K562 (cell line): ENCODE measurements at regions not wholly inside any gene's neighbourhood (a gene's known extent, or its start where the extent isn't known, plus 50 kb on each side); places are given as distances from the start of the nearest gene placed in this dataset.

ENCODE experiments used
- ATAC-seq: fragments of 200-7000 bp; cut with Tn5 transposase; 3 replicates; pipeline ENCODE4 v1.9.1; 2020; ENCODE audit warnings: moderate library complexity
- BruUV-seq: library from RNA; stranded (reverse); fragments of 400-500 nt; replicated peaks from 2 replicates; lab custom pipeline; 2021; lab: Mats Ljungman, UMichigan
- CTCF ChIA-PET: fragments of 300-600 bp; formaldehyde crosslinking; extraction: SDS; loops from one replicate; lab custom pipeline; 2021; ENCODE audit warnings: low intra/inter-chr PET ratio; lab: Yijun Ruan, JAX
- POLR2A ChIA-PET: fragments of 300-600, 350-650 bp; sonication (Branson Sonifier 250); formaldehyde crosslinking; extraction: SDS; loops from one replicate; lab custom pipeline; 2021; ENCODE audit warnings: antibody characterized with exemption, inconsistent platforms; lab: Yijun Ruan, JAX
- DNase-seq, 4 experiments: peaks; one replicate each; pipeline versions ENCODE4 v3.0.0 to v3.0.0-alpha.2; 2011 to 2018; ENCODE audit warnings: low spot score in 3 of 4, mixed read lengths in 3 of 4; ENCODE audit errors: extremely low read depth in 1 of 4
- FAIRE-seq: peaks from 2 replicates; lab custom pipeline; 2011; peaks lifted over from hg19 to GRCh38; lab: Jason Lieb, UNC
- H2AFZ ChIP-seq: 2 replicates; pipeline ENCODE4 v1.6.0; 2011; ENCODE audit warnings: low read depth, low read length, control low read depth, inconsistent platforms
- H3K27ac ChIP-seq: fragments of 200-600 bp; 3 replicates; pipeline ENCODE4 v1.8.0; 2011; ENCODE audit warnings: low read depth, mild to moderate bottlenecking, control low read depth, inconsistent platforms, low read length, moderate library complexity, mixed read lengths; ENCODE audit errors: extremely low read depth
- H3K27me3 ChIP-seq, 2 experiments: fragments of 300-600 bp in 1 of 2; 2 replicates in 1 of 2; 3 replicates in 1 of 2; pipeline versions ENCODE4 v1.6.0 to v1.8.0; 2011; ENCODE audit warnings: inconsistent platforms in 2 of 2, low read length in 2 of 2, mild to moderate bottlenecking in 1 of 2, mixed read lengths in 1 of 2, moderate library complexity in 1 of 2; ENCODE audit not compliant: control insufficient read depth in 2 of 2, insufficient read depth in 2 of 2
- H3K36me3 ChIP-seq: fragments of 300-600 bp; 3 replicates; pipeline ENCODE4 v1.8.0; 2011; ENCODE audit warnings: mild to moderate bottlenecking, low read length, inconsistent platforms; ENCODE audit not compliant: control insufficient read depth, insufficient read depth
- H3K4me1 ChIP-seq, 2 experiments: fragments of 200-600 bp in 1 of 2; replicated peaks in 1 of 2; 2 replicates in 1 of 2; 3 replicates in 1 of 2; pipeline versions ENCODE4 v1.5.1 to v1.8.0; 2011; ENCODE audit warnings: inconsistent platforms in 2 of 2, low read length in 2 of 2, mild to moderate bottlenecking in 1 of 2, mixed read lengths in 1 of 2, moderate library complexity in 1 of 2; ENCODE audit not compliant: control insufficient read depth in 2 of 2, insufficient read depth in 2 of 2
- H3K4me2 ChIP-seq: 2 replicates; pipeline ENCODE4 v1.6.1; 2011; ENCODE audit warnings: low read length, control low read depth, inconsistent platforms, mixed read lengths; ENCODE audit not compliant: insufficient read depth
- H3K4me3 ChIP-seq: fragments of 200-600 bp; sonication (generic), shearing (Covaris generic); 2 replicates; pipeline ENCODE4 v1.5.1; 2016; ENCODE audit warnings: control low read depth, inconsistent platforms
- H3K79me2 ChIP-seq: fragments of 200-600 bp; 3 replicates; pipeline ENCODE4 v1.8.0; 2011; ENCODE audit warnings: low read length, inconsistent platforms; ENCODE audit not compliant: control insufficient read depth, insufficient read depth
- H3K9ac ChIP-seq, 2 experiments: 2 replicates each; pipeline versions ENCODE4 v1.6.0 to v1.6.1; 2011; ENCODE audit warnings: low read depth in 2 of 2, low read length in 2 of 2, control low read depth in 1 of 2, inconsistent platforms in 1 of 2, mild to moderate bottlenecking in 1 of 2, mixed read lengths in 1 of 2; ENCODE audit not compliant: insufficient read depth in 1 of 2
- H3K9me1 ChIP-seq: one replicate; pipeline ENCODE4 v1.6.0; 2011; ENCODE audit warnings: inconsistent platforms, mild to moderate bottlenecking, low read length, moderate library complexity; ENCODE audit not compliant: control insufficient read depth, insufficient read depth
- H3K9me3 ChIP-seq: replicated peaks from 2 replicates; pipeline ENCODE4 v1.5.1; 2011; ENCODE audit warnings: low read depth, low read length, inconsistent platforms; ENCODE audit not compliant: control insufficient read depth, insufficient read depth
- H4K20me1 ChIP-seq: replicated peaks from 2 replicates; pipeline ENCODE4 v1.6.1; 2011; ENCODE audit warnings: low read length, inconsistent platforms, mixed read lengths; ENCODE audit not compliant: control insufficient read depth, insufficient read depth
- CTCF ChIP-seq, 3 experiments: IDR thresholded peaks in 2 of 3; conservative IDR thresholded peaks in 1 of 3; 2 replicates each; pipeline ENCODE4 v1.5.1; 2011 to 2012; ENCODE audit warnings: low read length in 3 of 3, mild to moderate bottlenecking in 3 of 3, control low read depth in 2 of 3, improper control_type of control experiment in 1 of 3, inconsistent platforms in 1 of 3, low read depth in 1 of 3, mixed read lengths in 1 of 3, moderate library complexity in 1 of 3; ENCODE audit not compliant: insufficient read depth in 2 of 3
- NFIC ChIP-seq: fragments of 450-650 bp; IDR thresholded peaks from 2 replicates; pipeline ENCODE4 v1.6.1; 2017; ENCODE audit warnings: mild to moderate bottlenecking, inconsistent platforms
- NFYB ChIP-seq: IDR thresholded peaks from 2 replicates; pipeline ENCODE4 v1.6.1; 2011; ENCODE audit warnings: mild to moderate bottlenecking, moderate library complexity; ENCODE audit not compliant: insufficient read length; ENCODE audit errors: extremely low read depth
- PATZ1 ChIP-seq: fragments of 250-450 bp; sonication (Bioruptor Pico); IDR thresholded peaks from 2 replicates; pipeline ENCODE4 v1.5.0; 2020; ENCODE audit warnings: mild to moderate bottlenecking, borderline replicate concordance
- PML ChIP-seq: IDR thresholded peaks from 2 replicates; pipeline ENCODE4 v1.6.1; 2012; ENCODE audit warnings: low read length, inconsistent platforms
- RAD21 ChIP-seq, 2 experiments: fragments of 250-450 bp in 1 of 2; fragments of 450-650 bp in 1 of 2; sonication (Bioruptor Pico) in 1 of 2; formaldehyde crosslinking in 1 of 2; IDR thresholded peaks in 1 of 2; conservative IDR thresholded peaks in 1 of 2; 2 replicates each; pipeline versions ENCODE4 v1.4.0 to v1.8.0; 2020 to 2022; ENCODE audit warnings: mild to moderate bottlenecking in 2 of 2, moderate library complexity in 1 of 2
- SMAD1 ChIP-seq: fragments of 150-350 bp; IDR thresholded peaks from 2 replicates; pipeline ENCODE4 v1.6.1; 2014; ENCODE audit warnings: low read length, low read depth; ENCODE audit not compliant: partially characterized antibody
- SMC3 ChIP-seq: conservative IDR thresholded peaks from 2 replicates; pipeline ENCODE4 v1.6.1; 2011; ENCODE audit warnings: low read depth, low read length, improper control_type of control experiment; ENCODE audit not compliant: insufficient read depth
- TOE1 ChIP-seq, 2 experiments: fragments of 450-650 bp in 1 of 2; sonication (generic) in 1 of 2; formaldehyde crosslinking in 1 of 2; IDR thresholded peaks; 2 replicates each; pipeline versions ENCODE4 v1.7.1 to v1.8.0; 2016 to 2022; ENCODE audit warnings: borderline replicate concordance in 2 of 2, mild to moderate bottlenecking in 2 of 2, antibody characterized with exemption in 1 of 2, inconsistent platforms in 1 of 2, low read depth in 1 of 2, missing genetic modification reagents in 1 of 2, moderate library complexity in 1 of 2
- ZNF165 ChIP-seq: fragments of 250-450 bp; sonication (Bioruptor Pico); IDR thresholded peaks from 2 replicates; pipeline ENCODE4 v1.4.0; 2020; ENCODE audit warnings: borderline replicate concordance
- ZNF586 ChIP-seq: fragments of 450-650 bp; formaldehyde crosslinking; conservative IDR thresholded peaks from 2 replicates; pipeline ENCODE4 v1.4.0; 2020; ENCODE audit warnings: mild to moderate bottlenecking, moderate library complexity
- WGBS: fragments of 100-300 bp; shearing (Covaris generic); methylation state at CpG from one replicate; pipeline ENCODE4 v1.1.6; 2016; ENCODE audit warnings: low coverage, mixed read lengths; ENCODE audit not compliant: insufficient coverage; ENCODE audit errors: missing lambda C conversion rate; 5-methylcytosine and 5-hydroxymethylcytosine counted together
- in situ Hi-C: fragments of 300-500 bp; cut with MboI; formaldehyde crosslinking; loops from 4 replicates; pipeline ENCODE4 v1.15.0; 2018; ENCODE audit warnings: inconsistent platforms, mixed read lengths
- intact Hi-C: fragments of 100-400 bp; cut with micrococcal nuclease; formaldehyde crosslinking; loops from 2 replicates; pipeline ENCODE4 v1.14.2; 2022
- TF ChIP-seq, protein P1 (sequence below): fragments of 250-450 bp; sonication (Bioruptor Pico); IDR thresholded peaks from 2 replicates; pipeline ENCODE4 v1.5.0; 2020; ENCODE audit warnings: mild to moderate bottlenecking

GRCh38 chr13:105410602-105411001 is 1124.9 kb downstream of the EFNB2 start:
- Histone ChIP-seq H3K27me3 (no peaks in the 10 kb centered on the region), H3K4me2 (no peak overlapping the region), H3K9me3 (no peaks in the 10 kb centered on the region), H3K79me2 (no peaks in the 10 kb centered on the region), H3K36me3 (no peaks in the 10 kb centered on the region), H3K4me3 (no peak overlapping the region), H3K9ac (no peak overlapping the region), H2AFZ (no peak overlapping the region), H4K20me1 (no peaks in the 10 kb centered on the region), H3K27ac (no peak overlapping the region), H3K9me1 (no peaks in the 10 kb centered on the region), H3K4me1 (no peaks in the 10 kb centered on the region)
- WGBS = 0% methylated on average over 10 of the region's 11 CpGs
- in situ Hi-C loops (no loop called here), intact Hi-C loops (no loop called here)
- ChIA-PET POLR2A (no interaction called here), CTCF (no interaction called here)
- no TSS peak for BruUV-seq
- FAIRE-seq (no peak), ATAC-seq (no peak), DNase-seq (peak; percentile 2 to 21 (median 8))
- TF ChIP-seq SMAD1 (no peak), ZNF586 (CRISPR knock-in tag) (no peak), RAD21 (CRISPR knock-in tag; conservative IDR thresholded peaks at IDR 0.05 in 1 of 2, IDR thresholded peaks at IDR 0.05 in 1 of 2) (peak in 1 of 2 experiments; percentile 23; a peak in 2 of 4 replicates), PATZ1 (CRISPR knock-in tag) (no peak), NFYB (no peak), ZNF165 (CRISPR knock-in tag) (no peak), PML (no peak), SMC3 (0 out of 2 replicates have a peak, but pooled peaks have one; percentile 8), TOE1 (IDR thresholded peaks at IDR 0.05; ENCODE audit: borderline replicate concordance) (no peak), TOE1 (CRISPR knock-in tag; IDR thresholded peaks at IDR 0.05; ENCODE audit: borderline replicate concordance, low read depth) (no peak), CTCF (IDR thresholded peaks at IDR 0.05 in 2 of 3, conservative IDR thresholded peaks at IDR 0.05 in 1 of 3; ENCODE audit: insufficient read depth in 2 of 3, low read depth in 1 of 3, low read length in 3 of 3) (peak in 2 of 3 experiments; percentile 31 to 52; a peak in 3 of 6 replicates), NFIC (no peak)
- TF ChIP-seq, protein P1, sequence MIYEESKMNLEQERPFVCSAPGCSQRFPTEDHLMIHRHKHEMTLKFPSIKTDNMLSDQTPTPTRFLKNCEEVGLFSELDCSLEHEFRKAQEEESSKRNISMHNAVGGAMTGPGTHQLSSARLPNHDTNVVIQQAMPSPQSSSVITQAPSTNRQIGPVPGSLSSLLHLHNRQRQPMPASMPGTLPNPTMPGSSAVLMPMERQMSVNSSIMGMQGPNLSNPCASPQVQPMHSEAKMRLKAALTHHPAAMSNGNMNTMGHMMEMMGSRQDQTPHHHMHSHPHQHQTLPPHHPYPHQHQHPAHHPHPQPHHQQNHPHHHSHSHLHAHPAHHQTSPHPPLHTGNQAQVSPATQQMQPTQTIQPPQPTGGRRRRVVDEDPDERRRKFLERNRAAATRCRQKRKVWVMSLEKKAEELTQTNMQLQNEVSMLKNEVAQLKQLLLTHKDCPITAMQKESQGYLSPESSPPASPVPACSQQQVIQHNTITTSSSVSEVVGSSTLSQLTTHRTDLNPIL (CRISPR knock-in tag) = no peak
